ENCODE measurements at regions not wholly inside any gene's neighbourhood (a gene's known extent, or its start where the extent isn't known, plus 50 kb on each side); places are given as distances from the start of the nearest gene placed in this dataset.

DNA sequence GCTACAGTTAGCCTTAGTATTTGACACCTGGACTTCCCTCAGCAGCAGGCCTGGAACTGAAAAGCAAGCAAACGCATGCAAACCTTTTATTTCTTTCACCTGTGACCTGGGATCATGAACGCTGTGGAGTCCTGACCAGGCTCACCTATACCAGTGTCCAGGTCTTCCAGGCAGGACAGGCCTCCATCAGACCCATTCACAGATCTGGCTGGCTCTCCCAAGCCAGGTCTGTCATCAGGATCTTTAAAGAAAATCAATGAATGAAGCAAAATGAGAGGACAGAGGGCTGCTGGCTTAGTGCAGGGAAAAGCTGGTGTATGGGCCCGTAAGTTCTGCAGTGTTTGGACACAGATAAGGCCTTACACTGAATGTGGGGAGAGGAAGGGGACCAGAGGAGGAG, 96.3 kb upstream of the CPEB4 start:
- peak overlapping the region in 2 of 21 experiments; percentile 25 to 33 for H3K27ac ChIP-seq
- no peak overlapping the region for H3K4me3 ChIP-seq

DNA sequence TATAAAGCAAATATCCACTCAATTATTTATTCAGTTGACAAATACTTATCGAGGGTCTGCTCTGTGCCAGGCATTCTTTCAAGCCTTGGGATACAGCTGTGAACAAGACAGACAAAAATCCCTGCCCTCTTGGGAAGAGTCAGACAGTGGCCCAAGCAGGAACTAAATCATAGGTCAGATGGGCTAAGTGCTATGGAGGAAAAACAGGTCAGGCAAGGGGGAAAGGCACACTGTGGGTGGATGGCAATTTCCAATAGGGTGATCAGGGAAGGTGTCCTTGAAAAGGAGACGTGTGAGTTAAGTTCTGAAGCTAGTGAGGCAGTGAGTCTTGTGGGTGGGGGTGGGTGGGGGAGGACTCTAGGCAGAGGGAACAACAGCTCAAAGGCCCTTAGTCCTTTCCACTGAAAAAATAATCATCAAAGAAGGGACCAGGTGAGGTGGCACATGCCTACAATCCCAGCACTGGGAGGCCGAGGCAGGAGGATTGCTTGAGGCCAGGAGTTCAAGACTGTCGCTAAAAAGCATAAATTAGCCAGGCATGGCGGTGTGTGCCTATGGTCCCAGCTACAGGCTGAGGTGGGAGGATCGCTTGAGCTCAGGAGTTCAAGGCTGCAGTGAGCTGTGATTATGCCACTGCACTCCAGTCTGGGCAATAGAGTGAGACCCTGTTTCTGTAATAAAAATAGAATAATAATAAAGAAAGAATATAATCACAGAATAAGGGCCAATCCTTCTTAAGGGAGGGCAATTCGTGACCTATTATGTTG, 95.2 kb upstream of the CPEB4 start:
- no peak overlapping the region for H3K4me3 ChIP-seq
- peak overlapping the region in 5 of 21 experiments; percentile 35 to 58 (median 43) for H3K27ac ChIP-seq

DNA sequence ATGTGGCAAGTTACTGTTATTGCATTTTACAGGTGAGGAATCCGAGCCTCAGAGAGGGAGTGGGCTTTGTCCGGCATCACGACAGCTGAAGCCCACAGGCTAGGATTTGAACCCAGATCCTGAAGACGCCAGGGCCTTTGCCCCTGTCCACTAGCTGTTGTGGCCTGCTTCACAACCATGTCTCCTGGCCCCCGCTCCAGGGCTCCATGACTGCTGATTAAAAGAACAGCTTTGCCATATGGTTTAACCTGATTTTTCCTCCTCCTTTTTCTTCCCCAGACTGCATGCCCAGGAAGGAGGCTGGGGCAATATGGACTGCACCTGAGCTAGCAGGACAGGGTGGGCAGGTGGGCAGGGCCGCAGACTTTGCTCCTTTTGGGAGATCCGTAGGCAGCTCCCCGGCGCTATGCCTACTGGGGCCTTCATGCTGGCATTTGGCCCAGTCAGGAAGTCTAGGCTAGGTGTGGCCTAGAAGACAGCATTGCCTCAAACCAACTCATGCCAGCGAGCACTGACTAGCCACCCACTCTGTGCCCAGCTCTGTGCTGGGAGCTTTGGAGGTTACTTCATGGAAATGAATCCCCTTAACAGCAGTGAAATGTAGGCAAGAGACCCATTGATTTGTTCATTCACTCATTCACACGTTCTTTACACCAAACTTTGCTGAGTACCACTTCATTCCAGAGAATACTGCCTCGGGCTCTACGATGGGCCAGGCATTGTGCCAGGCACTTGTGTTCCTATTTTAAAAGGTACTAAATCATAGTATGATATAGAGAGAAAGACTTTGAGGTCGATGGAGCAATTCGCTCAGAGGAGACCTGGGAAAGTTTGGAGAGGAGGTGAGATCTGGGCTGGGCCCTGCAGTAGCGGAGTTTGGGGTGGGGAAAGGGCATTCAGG, 94.3 kb upstream of the CPEB4 start:
- no peak overlapping the region for H3K4me3 ChIP-seq
- H3K27ac ChIP-seq: peak overlapping the region in 12 of 21 experiments; percentile 4 to 71 (median 53)

DNA sequence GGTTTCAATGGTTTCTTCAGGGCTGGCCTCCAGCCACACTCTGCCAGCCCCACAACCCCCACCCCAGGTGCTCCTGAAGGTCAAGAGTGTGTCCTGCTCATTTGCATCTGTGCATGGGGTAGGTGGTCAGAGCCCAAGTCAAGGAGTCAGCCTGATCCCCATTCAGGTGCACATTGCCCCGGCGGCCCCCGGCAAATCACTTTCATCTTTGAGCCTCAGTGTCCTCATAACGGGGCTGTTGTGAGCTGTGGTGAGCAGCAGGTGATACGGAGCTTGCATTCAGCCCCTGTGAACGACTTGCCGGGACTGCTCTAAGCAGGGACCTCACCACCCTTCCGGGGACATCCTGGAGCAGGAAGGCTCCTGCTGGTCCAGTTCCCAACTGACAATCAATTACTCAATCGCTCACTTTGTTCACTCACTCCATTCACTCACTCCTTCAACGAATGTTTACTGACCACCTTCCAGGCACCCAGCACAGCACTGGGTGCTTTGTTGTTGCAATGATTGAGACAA, 93.2 kb upstream of the CPEB4 start:
- no peak overlapping the region for H3K4me3 ChIP-seq

DNA sequence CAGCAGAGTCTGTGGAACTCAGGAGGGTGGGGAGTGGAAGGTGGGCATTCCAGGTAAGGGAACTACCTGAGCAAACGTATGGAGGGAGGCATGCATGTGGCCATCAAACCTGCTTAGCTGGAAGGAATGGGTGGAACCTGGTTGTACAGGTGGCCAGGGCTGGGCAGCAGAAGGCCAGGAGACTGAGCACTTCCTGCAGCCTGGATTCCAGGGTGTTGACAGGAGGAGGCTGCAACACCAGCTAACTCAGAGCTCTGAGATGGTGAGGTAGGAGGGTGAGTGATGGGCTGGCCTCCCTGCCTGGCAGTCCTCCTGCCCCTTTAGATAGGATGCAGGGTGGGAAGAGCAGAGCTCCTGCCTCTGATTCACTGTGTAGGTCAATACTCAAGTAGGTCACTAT, 92.5 kb upstream of the CPEB4 start:
- Histone ChIP-seq H3K4me3 (no peak overlapping the region), H3K27ac (peak overlapping the region in 2 of 21 experiments; percentile 57 to 58)

More for the DNA sequence above, 93.2 kb upstream of the CPEB4 start:
- peak overlapping the region in 10 of 21 experiments; percentile 4 to 71 (median 54) for H3K27ac ChIP-seq

DNA sequence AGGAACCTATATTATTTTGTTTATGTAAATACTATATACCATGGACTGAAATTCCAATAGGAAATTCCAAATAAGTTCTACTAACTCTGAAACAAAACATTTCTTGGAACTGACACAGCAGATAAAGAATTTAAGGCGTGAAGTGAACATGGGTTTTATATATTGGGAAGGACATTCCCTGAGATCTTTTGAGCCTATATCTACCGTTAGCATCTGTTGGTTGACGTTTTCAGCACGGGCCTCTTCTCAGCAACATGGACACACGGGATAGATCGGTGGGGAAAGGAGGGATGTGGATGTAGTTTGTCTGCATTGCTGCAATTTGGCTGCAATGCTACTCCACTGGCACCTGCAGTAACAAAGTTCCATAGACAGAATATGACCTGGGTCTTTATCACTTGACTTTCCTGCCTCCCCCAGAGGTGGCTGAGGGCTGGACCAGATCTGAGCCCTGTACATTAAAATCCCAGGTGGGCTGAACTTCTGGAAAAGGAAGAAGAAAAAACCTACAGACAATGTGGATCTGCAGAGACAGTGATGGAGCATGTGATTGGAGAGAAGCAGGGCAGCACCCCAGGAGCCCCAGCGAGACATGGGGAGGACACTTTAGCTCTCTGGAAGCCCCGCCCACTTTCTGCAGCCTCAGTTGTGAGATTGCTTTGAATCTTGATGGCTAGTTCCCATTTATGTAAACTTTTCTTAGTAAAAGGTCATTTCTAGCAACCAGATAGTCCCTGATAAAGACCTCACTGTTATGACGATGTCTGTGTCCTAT, 91.2 kb upstream of the CPEB4 start:
- H3K27ac ChIP-seq: no peak overlapping the region

DNA sequence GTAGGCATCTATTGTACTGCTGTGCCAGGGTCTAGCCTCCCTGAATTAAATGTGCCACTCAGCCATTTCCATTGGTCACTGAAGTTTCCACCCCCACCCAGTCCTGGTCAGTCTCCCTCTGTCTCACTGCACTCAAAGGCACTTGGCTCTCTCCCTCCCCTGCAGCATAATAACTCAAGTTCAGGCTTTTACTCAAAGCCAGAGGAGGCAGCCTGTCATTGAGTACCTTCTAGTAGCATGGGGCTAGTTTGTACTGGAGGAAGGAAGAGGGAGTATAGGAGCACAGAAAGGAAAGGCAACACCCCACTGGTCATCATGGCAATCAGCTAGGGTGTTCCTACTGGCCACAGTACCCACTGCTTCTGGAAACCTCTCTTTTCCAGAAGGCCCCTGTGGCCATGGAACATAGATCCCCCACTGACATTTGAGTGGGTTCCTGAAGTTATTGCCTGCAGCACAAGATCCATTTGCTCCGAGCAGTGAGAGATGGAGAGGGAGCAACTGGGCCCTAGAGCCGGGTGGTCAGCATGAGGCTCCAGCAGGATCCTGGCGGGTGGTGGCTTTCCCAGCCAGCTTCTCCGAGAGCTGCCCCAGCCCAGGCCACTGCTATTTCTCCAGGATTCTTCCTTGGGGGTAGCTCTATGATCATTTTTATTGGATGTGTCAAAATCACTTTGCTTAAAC, 89.9 kb upstream of the CPEB4 start:
- Histone ChIP-seq H3K27ac (no peak overlapping the region), H3K4me3 (no peak overlapping the region)

More for the DNA sequence above, 91.2 kb upstream of the CPEB4 start:
- H3K4me3 ChIP-seq: no peak overlapping the region

DNA sequence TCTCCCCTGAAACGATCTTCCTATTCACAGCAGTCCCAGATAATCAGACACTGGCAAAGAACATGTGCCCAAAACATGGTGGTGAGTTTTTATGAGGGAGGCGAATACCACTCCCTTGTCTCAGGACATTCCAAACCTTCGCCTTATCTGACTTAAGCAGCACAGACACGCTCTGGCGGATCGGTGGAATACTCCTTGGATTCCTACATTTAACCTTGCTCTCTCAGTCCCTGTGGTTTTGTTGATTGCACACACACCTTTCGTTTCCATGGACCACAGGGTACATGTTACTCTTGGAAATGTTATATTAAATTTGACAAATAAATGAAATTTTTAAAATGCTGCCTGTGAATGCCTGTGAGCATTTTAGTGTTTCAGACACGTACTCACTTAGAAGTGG, 87.8 kb upstream of the CPEB4 start:
- Histone ChIP-seq H3K27ac (no peak overlapping the region), H3K4me3 (no peak overlapping the region)

DNA sequence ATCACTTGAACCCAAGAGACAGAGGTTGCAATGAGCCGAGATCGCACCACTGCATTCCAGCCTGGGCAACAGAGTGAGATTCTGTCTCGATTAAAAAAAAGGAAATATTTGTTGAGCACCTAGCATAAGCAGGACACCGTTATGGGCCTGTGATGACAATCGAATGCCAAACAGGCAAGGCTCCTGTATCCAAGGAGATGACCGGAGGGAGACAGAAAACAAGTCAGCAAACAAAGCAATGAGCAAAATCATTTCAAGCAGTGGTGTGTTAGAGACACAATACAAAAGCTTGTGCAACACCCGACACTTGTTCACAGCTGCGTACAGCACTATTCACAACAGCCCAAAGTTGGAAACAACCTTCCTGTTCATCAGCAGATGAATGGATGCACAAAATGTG, 87.1 kb upstream of the CPEB4 start:
- no peak overlapping the region for H3K4me3 ChIP-seq
- no peak overlapping the region for H3K27ac ChIP-seq

DNA sequence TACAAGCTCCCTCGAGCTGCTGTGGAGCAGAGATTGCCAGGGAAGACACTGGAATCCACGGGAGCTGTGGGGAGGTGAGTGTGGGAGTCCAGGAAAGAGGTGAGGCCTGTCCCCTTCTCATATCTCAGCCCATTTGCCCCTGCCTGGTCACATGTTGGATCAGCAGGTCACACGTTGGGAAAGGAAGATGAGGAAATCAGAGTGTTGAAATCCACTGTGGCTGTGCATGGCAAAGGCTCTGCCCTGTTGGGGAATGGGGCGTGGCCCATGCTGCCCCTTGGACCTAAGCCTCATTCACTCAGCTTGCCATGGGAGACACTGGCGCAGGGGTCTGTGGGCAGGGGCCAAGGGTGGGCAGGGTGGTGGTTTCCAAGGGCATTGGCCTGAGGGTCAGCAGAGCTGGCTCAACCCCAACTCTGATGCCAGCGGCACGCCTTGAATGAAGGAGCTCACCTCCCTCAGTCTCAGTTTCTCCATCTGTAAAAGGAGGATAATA, 85.4 kb upstream of the CPEB4 start:
- H3K27ac ChIP-seq: peak overlapping the region in 1 of 21 experiments; percentile 35
- no peak overlapping the region for H3K4me3 ChIP-seq

DNA sequence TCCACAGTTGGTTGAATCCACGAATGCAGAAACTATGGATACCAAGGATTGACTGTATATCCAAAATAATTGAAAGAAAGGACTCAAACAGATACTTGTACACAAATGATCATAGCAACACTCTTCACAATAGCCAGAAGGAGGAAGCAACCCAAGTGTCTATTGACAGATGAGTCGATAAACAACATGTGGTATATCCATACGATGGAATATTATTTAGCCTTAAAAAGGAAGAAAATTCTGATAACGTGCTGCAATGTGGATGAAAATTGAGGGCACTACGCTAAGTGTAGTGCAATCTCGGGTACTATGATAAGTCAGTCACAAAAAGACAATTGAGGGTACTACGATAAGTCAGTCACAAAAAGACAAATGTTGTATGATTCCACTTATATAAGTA, 83.6 kb upstream of the CPEB4 start:
- H3K4me3 ChIP-seq: no peak overlapping the region

DNA sequence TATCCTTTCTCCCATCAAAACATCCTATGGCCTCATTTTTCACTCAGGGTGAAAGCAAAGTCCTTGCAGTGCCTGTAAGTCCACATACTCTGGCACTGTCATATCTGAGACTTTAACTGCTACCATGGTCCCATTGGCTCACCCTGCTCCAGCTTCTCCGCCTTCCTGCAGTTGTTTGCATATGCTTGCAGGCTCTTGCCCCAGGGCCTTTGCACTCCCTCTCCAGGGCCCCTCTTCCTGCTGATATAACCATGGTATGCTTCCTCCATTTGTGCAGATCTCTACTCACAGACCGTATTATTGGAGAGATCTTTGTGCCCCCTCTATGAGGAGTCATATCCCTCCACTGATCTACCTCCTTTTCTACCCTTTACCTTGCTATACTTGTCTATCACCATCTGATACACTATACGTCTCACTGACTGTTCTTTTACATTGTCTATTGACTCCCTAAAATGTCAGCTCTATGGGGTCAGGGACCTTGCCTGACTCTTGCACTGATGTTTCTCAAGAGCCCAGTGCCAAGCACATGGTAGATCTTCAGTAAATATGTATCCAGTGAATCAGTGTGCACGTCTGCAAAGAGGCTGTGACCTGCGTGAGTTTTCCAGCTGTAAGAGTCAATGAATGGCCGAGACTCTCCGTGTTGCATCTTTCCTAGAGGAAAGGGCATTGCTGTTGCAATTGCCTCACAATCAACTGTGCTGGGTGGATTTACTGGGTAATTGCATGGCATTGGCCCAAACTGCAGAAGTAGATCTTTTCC, 81.7 kb upstream of the CPEB4 start:
- Histone ChIP-seq H3K4me3 (no peak overlapping the region), H3K27ac (no peak overlapping the region)

More for the DNA sequence above, 83.6 kb upstream of the CPEB4 start:
- H3K27ac ChIP-seq: no peak overlapping the region

DNA sequence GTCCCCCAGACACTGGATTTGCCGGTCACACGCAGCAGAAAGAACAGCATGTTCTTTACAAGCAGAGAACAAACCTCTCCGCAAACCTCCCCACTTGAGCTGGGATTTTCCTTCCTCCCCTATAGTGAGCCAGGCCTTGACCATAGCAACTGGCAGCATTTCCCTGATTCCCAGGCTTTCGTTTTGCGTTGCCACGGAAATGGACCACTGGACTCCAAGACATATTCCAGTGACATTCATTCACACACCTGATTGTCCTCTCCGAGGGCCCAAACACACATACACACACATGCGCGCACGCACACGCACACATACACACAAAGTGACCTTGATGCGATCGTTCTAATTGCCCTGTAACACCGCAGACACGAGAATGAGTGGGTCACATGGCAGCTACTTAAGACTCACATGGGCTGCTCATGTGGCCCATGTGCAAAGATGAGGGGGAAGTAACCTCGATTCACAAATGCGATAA, 80.9 kb upstream of the CPEB4 start:
- H3K4me3 ChIP-seq: no peak overlapping the region
- H3K27ac ChIP-seq: no peak overlapping the region

DNA sequence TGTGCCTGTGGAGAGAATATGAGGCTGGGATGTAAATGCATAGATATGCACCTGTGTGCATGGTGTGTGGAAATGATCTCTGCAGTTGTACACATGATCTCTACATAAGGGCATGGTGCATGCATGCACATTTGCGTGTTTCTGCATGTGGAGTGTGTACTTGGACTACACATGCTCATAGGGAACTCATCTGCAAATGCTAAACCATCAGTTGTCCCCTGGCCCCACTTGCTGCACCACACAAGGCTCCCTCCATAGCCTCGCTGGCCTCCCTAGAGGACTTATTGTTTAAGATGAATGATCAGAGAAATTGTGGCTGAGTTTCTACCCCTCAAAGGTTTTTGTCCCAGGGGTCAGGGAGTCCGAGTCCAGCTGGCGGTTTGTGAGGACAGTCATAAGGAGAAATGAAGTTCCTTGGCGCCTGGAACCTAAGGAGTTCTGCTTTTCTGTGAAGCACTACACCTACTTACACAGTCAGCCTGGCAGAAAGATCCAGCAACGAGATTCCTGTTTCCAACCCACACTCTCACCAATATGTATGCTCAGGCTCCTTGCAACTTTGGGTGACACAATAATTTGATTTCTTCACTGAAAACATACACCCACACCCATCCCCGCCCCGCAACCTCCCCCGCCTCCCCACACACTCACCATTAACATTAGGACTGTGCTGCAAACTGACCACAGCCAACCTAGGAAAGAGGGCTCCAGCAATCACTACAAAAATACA, 79.9 kb upstream of the CPEB4 start:
- H3K27ac ChIP-seq: peak overlapping the region in 1 of 21 experiments; percentile 37

DNA sequence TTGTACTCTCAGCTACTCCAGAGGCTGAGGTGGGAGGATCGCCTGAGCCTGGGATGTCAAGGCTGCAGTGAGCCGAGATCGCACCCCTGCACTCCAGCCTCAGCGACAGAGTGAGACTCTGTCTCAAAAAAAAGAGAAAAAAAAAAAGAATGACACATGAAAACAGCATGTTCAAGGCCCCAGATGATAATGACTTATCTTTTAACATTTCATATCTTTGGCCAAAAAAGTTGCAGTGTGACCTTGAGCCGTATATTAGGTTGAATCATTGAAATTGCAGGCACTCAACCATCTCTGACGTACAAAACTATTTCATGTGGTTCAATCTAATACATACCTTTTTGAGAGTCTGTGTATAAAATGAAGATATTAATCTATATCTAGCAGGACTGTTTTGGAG, 79.1 kb upstream of the CPEB4 start:
- Histone ChIP-seq H3K27ac (no peak overlapping the region), H3K4me3 (no peak overlapping the region)

More for the DNA sequence above, 79.9 kb upstream of the CPEB4 start:
- no peak overlapping the region for H3K4me3 ChIP-seq

DNA sequence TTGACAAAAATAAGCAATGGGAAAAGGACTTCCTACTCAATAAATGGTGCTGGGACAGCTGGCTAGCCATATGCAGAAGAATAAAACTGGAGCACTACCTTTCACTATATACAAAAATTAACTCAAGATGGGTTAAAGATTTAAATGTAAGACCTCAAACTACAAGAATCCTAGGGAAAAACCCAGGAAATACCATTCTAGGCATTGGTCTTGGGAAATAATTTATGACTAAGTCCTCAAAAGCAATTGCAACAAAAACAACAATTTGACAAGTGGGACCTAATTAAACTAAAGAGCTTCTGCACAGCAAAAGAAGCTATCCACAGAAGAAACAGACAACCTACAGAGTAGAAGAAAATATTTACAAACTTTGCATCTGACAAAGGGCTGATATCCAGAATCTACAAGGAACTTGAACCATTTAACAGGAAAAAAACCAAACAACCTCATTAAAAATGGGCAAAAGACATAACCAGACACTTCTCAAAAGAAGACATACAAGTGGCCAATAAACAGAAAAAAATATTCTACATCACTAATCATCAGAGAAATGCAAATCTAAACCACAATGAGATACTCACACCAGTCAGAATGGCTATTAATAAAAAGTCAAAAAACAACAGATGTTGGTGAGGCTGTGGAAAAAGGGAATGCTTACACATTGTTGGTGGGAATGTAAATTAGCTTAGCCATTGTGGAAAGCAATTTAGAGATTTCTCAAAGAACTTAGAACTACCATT, 75.2 kb upstream of the CPEB4 start:
- H3K4me3 ChIP-seq: no peak overlapping the region
- no peak overlapping the region for H3K27ac ChIP-seq

DNA sequence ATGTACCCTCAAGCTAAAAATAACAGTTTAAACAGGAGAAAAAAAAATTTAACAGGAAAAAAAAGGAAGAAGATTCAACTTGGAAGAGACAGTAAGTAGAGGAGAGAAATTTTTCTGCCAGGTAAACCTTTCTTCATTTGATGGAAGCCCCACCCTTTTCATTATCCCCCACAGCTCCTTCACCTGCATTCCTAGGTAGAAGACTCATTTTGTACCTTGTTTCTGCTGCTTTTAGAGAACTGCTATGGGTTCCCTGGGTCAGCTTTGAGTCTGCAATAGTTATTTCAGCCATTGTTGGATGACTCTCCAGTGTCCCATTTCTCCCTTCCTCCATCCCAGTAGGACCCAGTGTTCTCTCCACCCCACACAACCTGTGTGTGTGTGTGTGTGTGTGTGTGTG, 74.1 kb upstream of the CPEB4 start:
- Histone ChIP-seq H3K4me3 (no peak overlapping the region), H3K27ac (no peak overlapping the region)
